ENCODE measurements at regions not wholly inside any gene's neighbourhood (a gene's known extent, or its start where the extent isn't known, plus 50 kb on each side); places are given as distances from the start of the nearest gene placed in this dataset.

DNA sequence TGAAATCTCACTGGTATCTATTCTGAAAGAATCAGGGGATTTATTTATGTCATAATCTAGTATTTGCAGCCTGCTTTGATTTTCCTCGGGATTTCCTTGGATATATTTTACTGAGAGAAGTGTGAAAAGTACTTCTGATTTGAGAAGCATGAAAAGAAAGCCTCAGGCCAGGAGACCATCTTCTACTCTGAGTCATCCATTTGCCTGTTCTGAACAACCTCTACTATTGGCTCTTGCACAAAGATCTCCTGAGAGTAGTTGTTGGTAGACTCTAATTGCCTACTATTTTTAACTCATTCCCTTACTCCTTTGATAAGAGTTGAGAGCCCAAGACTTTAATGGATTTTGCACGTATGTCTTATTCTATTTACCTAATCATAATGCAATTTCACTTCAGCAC lies 318.9 kb downstream of the BCHE start:
- intact Hi-C loops (cut with micrococcal nuclease) = no loop called here
- Mint-ChIP-seq H3K27me3 (no peaks in the 10 kb centered on the region), H3K27ac (no peak overlapping the region), H3K4me1 (ENCODE audit: low read depth) (no peaks in the 10 kb centered on the region), H3K9me3 (peaks cover 8% of the 10 kb centered on the region), H3K36me3 (ENCODE audit: low read depth) (no peaks in the 10 kb centered on the region), H3K4me3 (no peak overlapping the region)
- POLR2A ChIA-PET = no interaction called here
- TF ChIP-seq, protein P1, sequence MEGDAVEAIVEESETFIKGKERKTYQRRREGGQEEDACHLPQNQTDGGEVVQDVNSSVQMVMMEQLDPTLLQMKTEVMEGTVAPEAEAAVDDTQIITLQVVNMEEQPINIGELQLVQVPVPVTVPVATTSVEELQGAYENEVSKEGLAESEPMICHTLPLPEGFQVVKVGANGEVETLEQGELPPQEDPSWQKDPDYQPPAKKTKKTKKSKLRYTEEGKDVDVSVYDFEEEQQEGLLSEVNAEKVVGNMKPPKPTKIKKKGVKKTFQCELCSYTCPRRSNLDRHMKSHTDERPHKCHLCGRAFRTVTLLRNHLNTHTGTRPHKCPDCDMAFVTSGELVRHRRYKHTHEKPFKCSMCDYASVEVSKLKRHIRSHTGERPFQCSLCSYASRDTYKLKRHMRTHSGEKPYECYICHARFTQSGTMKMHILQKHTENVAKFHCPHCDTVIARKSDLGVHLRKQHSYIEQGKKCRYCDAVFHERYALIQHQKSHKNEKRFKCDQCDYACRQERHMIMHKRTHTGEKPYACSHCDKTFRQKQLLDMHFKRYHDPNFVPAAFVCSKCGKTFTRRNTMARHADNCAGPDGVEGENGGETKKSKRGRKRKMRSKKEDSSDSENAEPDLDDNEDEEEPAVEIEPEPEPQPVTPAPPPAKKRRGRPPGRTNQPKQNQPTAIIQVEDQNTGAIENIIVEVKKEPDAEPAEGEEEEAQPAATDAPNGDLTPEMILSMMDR (IDR thresholded peaks at IDR 0.05) = no peak
- DNase-seq (no peak), ATAC-seq (no peak)
- CTCF ChIA-PET = no interaction called here

DNA sequence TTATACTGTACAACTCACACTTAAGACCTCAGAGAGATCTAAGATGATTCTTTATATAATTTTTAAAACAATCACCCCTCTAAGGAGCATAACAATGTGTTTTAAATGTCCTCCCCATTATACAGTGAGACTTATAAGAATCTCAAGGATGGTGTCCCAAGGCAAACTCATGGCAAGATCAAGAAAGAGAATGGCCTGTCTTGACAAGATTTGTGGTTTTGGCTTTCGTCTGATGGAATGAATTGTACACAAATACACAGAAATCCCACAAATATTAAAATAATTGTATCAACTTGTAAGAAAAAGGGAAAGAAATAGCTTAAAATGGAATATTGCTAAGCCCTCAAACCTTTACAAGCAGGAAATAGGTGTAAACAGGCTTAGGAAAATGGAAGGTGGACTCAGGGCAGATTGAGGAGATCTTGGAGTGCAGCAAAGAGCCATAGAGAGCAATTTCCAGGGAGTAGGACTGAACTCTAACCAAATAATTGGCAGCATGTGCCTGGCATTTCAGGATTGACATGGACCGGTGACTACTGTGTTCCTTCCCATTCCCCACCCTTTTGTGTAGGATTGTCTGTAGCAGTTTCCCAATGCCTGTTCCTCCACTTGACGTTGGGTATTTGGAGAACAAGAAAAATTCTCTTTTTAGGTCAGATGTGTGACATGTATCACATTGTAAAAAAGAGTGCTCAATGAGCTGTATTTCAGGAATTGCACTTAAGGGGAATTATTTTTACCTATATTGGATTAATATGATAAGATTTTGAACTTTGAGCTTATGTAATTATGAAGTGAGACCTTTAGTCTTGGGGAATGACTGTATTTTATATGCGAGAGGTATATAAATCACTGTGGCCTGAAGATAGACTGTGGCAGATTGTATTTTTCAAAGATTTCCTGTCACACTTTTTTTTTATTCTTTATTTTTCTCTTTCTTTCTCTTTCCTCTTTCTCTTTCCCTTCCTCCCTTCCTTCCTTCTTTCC lies 317.8 kb upstream of the SLITRK3 start:
- intact Hi-C loops (cut with micrococcal nuclease) = no loop called here
- no peak for ATAC-seq
- ChIA-PET CTCF (no interaction called here), POLR2A (no interaction called here)
- Mint-ChIP-seq H3K27me3 (no peaks in the 10 kb centered on the region), H3K9me3 (peaks cover 11% of the 10 kb centered on the region), H3K27ac (no peak overlapping the region), H3K36me3 (ENCODE audit: low read depth) (no peaks in the 10 kb centered on the region), H3K4me3 (no peak overlapping the region), H3K4me1 (ENCODE audit: low read depth) (no peaks in the 10 kb centered on the region)
- TF ChIP-seq, protein P1 (IDR thresholded peaks at IDR 0.05) = no peak
- DNase-seq = no peak

DNA sequence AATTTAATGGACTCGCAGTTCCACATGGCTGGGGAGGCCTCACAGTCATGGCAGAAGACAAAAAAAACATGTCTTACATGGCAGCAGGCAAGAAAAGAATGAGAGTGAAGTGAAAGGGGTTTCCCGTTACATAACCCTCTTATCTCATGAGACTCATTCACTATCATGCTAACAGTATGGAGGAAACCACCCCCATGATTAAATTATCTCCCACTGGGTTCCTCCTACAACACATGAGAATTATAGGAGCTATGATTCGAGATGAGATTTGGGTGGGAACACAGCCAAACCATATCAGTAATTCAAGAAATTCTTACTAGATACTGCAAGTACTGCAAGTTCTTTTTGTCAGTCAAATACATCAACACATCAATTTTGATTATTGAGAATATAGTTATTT lies 311.4 kb upstream of the SLITRK3 start:
- H3K27ac Mint-ChIP-seq = no peak overlapping the region
- DNase-seq (no peak), ATAC-seq (no peak)
- TF ChIP-seq, protein P1 (IDR thresholded peaks at IDR 0.05) = no peak
- intact Hi-C loops (cut with micrococcal nuclease) = no loop called here
- ChIA-PET POLR2A (no interaction called here), CTCF (no interaction called here)
- H3K4me1 Mint-ChIP-seq (ENCODE audit: low read depth) = no peaks in the 10 kb centered on the region
- H3K36me3 Mint-ChIP-seq (ENCODE audit: low read depth) = no peaks in the 10 kb centered on the region
- no peak overlapping the region for H3K4me3 Mint-ChIP-seq
- peaks cover 21% of the 10 kb centered on the region for H3K9me3 Mint-ChIP-seq
- H3K27me3 Mint-ChIP-seq = no peaks in the 10 kb centered on the region

DNA sequence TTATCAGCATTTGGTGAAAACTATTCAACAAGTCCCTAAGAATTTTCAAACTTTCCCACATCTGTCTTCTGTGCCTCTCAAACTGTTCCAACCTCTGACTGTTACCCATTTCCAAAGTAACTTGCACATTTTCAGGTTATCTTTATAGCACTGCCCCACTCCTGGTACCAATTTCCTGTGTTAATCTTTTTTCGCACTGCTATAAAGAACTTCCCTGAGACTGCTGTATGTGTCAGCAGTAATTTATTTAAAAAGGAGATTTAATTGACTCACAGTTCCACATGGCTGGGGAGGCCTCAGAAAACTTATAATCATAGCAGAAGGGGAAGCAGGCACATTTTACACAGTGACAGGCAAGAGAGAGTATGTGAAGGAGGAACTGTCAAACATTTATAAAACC lies 310.9 kb upstream of the SLITRK3 start:
- ChIA-PET POLR2A (no interaction called here), CTCF (no interaction called here)
- H3K27ac Mint-ChIP-seq = no peak overlapping the region
- intact Hi-C loops (cut with micrococcal nuclease) = no loop called here
- peaks cover 21% of the 10 kb centered on the region for H3K9me3 Mint-ChIP-seq
- DNase-seq (no peak), ATAC-seq (no peak)
- H3K4me3 Mint-ChIP-seq = no peak overlapping the region
- TF ChIP-seq, protein P1 (IDR thresholded peaks at IDR 0.05) = no peak
- H3K36me3 Mint-ChIP-seq (ENCODE audit: low read depth) = no peaks in the 10 kb centered on the region
- no peaks in the 10 kb centered on the region for H3K4me1 Mint-ChIP-seq (ENCODE audit: low read depth)
- no peaks in the 10 kb centered on the region for H3K27me3 Mint-ChIP-seq

DNA sequence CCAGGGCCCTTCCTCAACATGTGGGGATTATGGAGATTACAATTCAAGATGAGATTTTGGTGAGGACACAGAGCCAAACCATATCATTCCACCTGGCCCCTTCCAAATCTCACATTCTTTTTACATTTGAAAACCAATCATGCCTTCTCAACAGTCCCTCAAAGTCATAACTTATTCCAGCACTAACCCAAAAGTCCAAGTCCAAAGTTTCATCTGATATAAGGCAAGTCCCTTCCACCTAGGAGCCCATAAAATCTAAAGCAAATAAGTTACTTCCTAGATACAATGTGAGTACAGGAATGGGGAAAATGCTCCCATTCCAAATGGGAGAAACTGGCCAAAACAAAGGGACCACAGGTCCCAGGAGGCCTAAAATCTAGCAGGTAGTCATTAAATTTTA lies 309.5 kb upstream of the SLITRK3 start:
- DNase-seq (no peak), ATAC-seq (no peak)
- Mint-ChIP-seq H3K4me3 (no peak overlapping the region), H3K4me1 (ENCODE audit: low read depth) (no peaks in the 10 kb centered on the region), H3K27me3 (no peaks in the 10 kb centered on the region), H3K36me3 (ENCODE audit: low read depth) (no peaks in the 10 kb centered on the region), H3K27ac (no peak overlapping the region), H3K9me3 (peaks cover 14% of the 10 kb centered on the region)
- intact Hi-C loops (cut with micrococcal nuclease) = no loop called here
- ChIA-PET POLR2A (no interaction called here), CTCF (no interaction called here)
- TF ChIP-seq, protein P1 (IDR thresholded peaks at IDR 0.05) = no peak
